PFSK-1 (cell line): ENCODE measurements at regions not wholly inside any gene's neighbourhood (a gene's known extent, or its start where the extent isn't known, plus 50 kb on each side); places are given as distances from the start of the nearest gene placed in this dataset.

Experiments used
- FOXP2 ChIP-seq: optimal IDR thresholded peaks from 2 replicates; pipeline ENCODE3; 2011; ENCODE audit warnings: borderline replicate concordance, control low read depth, inconsistent platforms; ENCODE audit not compliant: insufficient read depth; ENCODE audit errors: extremely low read length, extremely low read depth
- POLR2AphosphoS5 ChIP-seq: IDR thresholded peaks from 2 replicates; pipeline ENCODE4 v1.6.1; 2012; ENCODE audit warnings: low read depth, mild to moderate bottlenecking, control low read depth, low read length, moderate library complexity
- SIN3A ChIP-seq: IDR thresholded peaks from 2 replicates; pipeline ENCODE4 v1.6.1; 2012; ENCODE audit warnings: mild to moderate bottlenecking, low read length, moderate library complexity, borderline replicate concordance; ENCODE audit not compliant: insufficient read depth
- TAF1 ChIP-seq: IDR thresholded peaks from 2 replicates; pipeline ENCODE4 v1.6.1; 2012; ENCODE audit warnings: low read length, control low read depth, borderline replicate concordance; ENCODE audit not compliant: insufficient read depth
- TF ChIP-seq, protein P1 (sequence below), 2 experiments: IDR thresholded peaks; 2 replicates each; pipeline versions ENCODE4 v1.6.1 to v1.8.0; 2011 to 2012; ENCODE audit warnings: low read depth in 2 of 2, low read length in 2 of 2, control low read depth in 1 of 2, inconsistent platforms in 1 of 2, mild to moderate bottlenecking in 1 of 2, moderate library complexity in 1 of 2; ENCODE audit not compliant: insufficient read depth in 1 of 2

DNA sequence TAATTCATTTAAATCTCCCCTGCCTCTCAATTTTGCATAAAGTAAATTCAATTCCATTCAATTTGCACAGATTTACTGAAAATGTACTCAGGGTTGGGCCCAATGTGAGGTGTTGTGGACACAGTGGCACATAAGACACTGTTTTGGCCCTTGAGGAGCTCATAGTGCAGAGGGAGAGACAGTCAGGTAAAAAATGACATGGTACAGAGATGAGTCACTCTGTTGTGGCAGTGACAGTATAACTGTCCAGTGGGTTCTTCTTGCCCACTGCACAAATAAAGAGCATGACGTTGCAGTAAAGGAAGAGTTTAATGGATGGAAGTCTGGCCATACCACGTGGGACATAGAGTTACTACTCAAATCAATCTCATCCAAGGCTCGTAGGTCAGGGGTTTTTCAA lies 400.3 kb upstream of the TRIB2 start:
- TF ChIP-seq FOXP2, result no peak
- no peak for TF ChIP-seq SIN3A
- TF ChIP-seq POLR2AphosphoS5, result no peak
- TF ChIP-seq, protein P1, sequence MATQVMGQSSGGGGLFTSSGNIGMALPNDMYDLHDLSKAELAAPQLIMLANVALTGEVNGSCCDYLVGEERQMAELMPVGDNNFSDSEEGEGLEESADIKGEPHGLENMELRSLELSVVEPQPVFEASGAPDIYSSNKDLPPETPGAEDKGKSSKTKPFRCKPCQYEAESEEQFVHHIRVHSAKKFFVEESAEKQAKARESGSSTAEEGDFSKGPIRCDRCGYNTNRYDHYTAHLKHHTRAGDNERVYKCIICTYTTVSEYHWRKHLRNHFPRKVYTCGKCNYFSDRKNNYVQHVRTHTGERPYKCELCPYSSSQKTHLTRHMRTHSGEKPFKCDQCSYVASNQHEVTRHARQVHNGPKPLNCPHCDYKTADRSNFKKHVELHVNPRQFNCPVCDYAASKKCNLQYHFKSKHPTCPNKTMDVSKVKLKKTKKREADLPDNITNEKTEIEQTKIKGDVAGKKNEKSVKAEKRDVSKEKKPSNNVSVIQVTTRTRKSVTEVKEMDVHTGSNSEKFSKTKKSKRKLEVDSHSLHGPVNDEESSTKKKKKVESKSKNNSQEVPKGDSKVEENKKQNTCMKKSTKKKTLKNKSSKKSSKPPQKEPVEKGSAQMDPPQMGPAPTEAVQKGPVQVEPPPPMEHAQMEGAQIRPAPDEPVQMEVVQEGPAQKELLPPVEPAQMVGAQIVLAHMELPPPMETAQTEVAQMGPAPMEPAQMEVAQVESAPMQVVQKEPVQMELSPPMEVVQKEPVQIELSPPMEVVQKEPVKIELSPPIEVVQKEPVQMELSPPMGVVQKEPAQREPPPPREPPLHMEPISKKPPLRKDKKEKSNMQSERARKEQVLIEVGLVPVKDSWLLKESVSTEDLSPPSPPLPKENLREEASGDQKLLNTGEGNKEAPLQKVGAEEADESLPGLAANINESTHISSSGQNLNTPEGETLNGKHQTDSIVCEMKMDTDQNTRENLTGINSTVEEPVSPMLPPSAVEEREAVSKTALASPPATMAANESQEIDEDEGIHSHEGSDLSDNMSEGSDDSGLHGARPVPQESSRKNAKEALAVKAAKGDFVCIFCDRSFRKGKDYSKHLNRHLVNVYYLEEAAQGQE (IDR thresholded peaks at IDR 0.05; ENCODE audit: insufficient read depth in 1 of 2, low read depth in 2 of 2, low read length in 2 of 2), result no peak
- TF ChIP-seq TAF1, result no peak
